ENCODE measurements at regions not wholly inside any gene's neighbourhood (a gene's known extent, or its start where the extent isn't known, plus 50 kb on each side); places are given as distances from the start of the nearest gene placed in this dataset.

GRCh38 chr1:83769594-83770318 is 229.2 kb downstream of the TTLL7 start:
- DNase-seq = no peak

GRCh38 chr1:83769072-83769471 is 229.9 kb downstream of the TTLL7 start:
- DNase-seq = no peak

GRCh38 chr1:83766241-83766691 is 232.7 kb downstream of the TTLL7 start:
- DNase-seq = no peak

GRCh38 chr1:83765125-83765524 is 233.8 kb downstream of the TTLL7 start:
- DNase-seq = no peak

- no peak for DNase-seq
Measured at GRCh38 chr1:83764209-83764608, 234.7 kb downstream of the TTLL7 start.

GRCh38 chr1:83763361-83764095 is 235.4 kb downstream of the TTLL7 start:
- DNase-seq = no peak

- DNase-seq = no peak
Measured at GRCh38 chr1:83762416-83762815, 236.5 kb downstream of the TTLL7 start.

- DNase-seq = no peak
Measured at GRCh38 chr1:83762039-83762365, 236.9 kb downstream of the TTLL7 start.

GRCh38 chr1:83761167-83762038 is 237.5 kb downstream of the TTLL7 start:
- no peak for DNase-seq

- no peak for DNase-seq
Measured at GRCh38 chr1:83760226-83761021, 238.5 kb downstream of the TTLL7 start.

GRCh38 chr1:83756984-83757717 is 241.8 kb downstream of the TTLL7 start:
- DNase-seq = no peak

- no peak for DNase-seq
Measured at GRCh38 chr1:83751602-83752001, 247.3 kb downstream of the TTLL7 start.

- no peak for DNase-seq
Measured at GRCh38 chr1:83750201-83750600, 248.7 kb downstream of the TTLL7 start.

- no peak for DNase-seq
Measured at GRCh38 chr1:83747853-83748482, 251.0 kb downstream of the TTLL7 start.

- no peak for DNase-seq
Measured at GRCh38 chr1:83746234-83746633, 252.7 kb downstream of the TTLL7 start.

- no peak for DNase-seq
Measured at GRCh38 chr1:83742446-83742845, 256.5 kb downstream of the TTLL7 start.

- DNase-seq = no peak
Measured at GRCh38 chr1:83741770-83742169, 257.2 kb downstream of the TTLL7 start.

GRCh38 chr1:83741348-83741747 is 257.6 kb downstream of the TTLL7 start:
- no peak for DNase-seq

- no peak for DNase-seq
Measured at GRCh38 chr1:83735526-83735925, 263.4 kb downstream of the TTLL7 start.

- DNase-seq = no peak
Measured at GRCh38 chr1:83734420-83734819, 264.5 kb downstream of the TTLL7 start.

- no peak for DNase-seq
Measured at GRCh38 chr1:83725735-83726360, 273.1 kb downstream of the TTLL7 start.
